Panc1 (cell line): ENCODE measurements at regions not wholly inside any gene's neighbourhood (a gene's known extent, or its start where the extent isn't known, plus 50 kb on each side); places are given as distances from the start of the nearest gene placed in this dataset.

Experiments used
- POLR2AphosphoS5 ChIP-seq: IDR thresholded peaks from 2 replicates; pipeline ENCODE4 v1.6.1; 2012; ENCODE audit warnings: mild to moderate bottlenecking, low read depth, low read length, moderate library complexity
- TF ChIP-seq, protein P1 (sequence below): fragments of 450-650 bp; IDR thresholded peaks from 2 replicates; pipeline ENCODE4 v1.5.1; 2017; ENCODE audit warnings: mild to moderate bottlenecking
- TF ChIP-seq, protein P2 (sequence below), 2 experiments: IDR thresholded peaks; 2 replicates each; pipeline ENCODE4 v1.6.1; 2011 to 2012; ENCODE audit warnings: low read depth in 2 of 2, control low read depth in 1 of 2, low read length in 1 of 2, mild to moderate bottlenecking in 1 of 2, moderate library complexity in 1 of 2; ENCODE audit not compliant: insufficient read depth in 1 of 2

DNA sequence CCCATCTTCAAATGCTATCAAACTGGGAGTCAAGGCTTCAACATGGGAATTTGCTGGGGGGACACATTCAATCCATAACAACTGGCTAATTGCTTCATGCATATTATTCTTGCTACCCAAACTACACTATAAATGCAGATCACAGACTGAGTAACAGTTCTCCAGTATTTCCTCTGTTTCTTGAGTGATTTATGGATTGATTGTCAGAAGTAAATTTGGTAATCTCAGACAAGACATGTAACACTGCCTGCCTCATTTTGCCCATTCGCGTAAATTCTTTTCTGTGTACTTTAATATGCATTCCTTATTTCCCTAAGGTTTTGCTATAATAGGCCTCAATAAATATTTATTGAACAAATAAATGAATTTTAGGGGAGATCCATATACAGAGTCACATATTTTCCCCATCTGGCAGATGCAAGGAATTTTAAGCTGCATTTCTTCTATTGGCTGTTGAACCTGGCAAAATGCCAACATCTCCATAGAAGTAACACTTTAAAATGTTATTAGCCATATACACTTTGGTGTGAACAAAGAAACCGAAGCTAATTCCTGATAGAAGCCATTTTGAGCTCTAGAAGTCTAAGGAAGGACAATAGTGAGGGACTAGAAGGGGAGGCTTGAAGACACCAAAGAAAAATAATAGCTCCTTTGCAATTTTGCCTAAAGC is 98.2 kb downstream of the QRSL1 start:
- TF ChIP-seq, protein P1, sequence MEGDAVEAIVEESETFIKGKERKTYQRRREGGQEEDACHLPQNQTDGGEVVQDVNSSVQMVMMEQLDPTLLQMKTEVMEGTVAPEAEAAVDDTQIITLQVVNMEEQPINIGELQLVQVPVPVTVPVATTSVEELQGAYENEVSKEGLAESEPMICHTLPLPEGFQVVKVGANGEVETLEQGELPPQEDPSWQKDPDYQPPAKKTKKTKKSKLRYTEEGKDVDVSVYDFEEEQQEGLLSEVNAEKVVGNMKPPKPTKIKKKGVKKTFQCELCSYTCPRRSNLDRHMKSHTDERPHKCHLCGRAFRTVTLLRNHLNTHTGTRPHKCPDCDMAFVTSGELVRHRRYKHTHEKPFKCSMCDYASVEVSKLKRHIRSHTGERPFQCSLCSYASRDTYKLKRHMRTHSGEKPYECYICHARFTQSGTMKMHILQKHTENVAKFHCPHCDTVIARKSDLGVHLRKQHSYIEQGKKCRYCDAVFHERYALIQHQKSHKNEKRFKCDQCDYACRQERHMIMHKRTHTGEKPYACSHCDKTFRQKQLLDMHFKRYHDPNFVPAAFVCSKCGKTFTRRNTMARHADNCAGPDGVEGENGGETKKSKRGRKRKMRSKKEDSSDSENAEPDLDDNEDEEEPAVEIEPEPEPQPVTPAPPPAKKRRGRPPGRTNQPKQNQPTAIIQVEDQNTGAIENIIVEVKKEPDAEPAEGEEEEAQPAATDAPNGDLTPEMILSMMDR: no peak
- no peak for TF ChIP-seq POLR2AphosphoS5
- TF ChIP-seq, protein P2, sequence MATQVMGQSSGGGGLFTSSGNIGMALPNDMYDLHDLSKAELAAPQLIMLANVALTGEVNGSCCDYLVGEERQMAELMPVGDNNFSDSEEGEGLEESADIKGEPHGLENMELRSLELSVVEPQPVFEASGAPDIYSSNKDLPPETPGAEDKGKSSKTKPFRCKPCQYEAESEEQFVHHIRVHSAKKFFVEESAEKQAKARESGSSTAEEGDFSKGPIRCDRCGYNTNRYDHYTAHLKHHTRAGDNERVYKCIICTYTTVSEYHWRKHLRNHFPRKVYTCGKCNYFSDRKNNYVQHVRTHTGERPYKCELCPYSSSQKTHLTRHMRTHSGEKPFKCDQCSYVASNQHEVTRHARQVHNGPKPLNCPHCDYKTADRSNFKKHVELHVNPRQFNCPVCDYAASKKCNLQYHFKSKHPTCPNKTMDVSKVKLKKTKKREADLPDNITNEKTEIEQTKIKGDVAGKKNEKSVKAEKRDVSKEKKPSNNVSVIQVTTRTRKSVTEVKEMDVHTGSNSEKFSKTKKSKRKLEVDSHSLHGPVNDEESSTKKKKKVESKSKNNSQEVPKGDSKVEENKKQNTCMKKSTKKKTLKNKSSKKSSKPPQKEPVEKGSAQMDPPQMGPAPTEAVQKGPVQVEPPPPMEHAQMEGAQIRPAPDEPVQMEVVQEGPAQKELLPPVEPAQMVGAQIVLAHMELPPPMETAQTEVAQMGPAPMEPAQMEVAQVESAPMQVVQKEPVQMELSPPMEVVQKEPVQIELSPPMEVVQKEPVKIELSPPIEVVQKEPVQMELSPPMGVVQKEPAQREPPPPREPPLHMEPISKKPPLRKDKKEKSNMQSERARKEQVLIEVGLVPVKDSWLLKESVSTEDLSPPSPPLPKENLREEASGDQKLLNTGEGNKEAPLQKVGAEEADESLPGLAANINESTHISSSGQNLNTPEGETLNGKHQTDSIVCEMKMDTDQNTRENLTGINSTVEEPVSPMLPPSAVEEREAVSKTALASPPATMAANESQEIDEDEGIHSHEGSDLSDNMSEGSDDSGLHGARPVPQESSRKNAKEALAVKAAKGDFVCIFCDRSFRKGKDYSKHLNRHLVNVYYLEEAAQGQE (IDR thresholded peaks at IDR 0.05; ENCODE audit: insufficient read depth in 1 of 2, low read depth in 2 of 2, low read length in 1 of 2): no peak
